SU-DHL-6 (cell line): ENCODE measurements at regions not wholly inside any gene's neighbourhood (a gene's known extent, or its start where the extent isn't known, plus 50 kb on each side); places are given as distances from the start of the nearest gene placed in this dataset.

Experiments used
- H2AFZ ChIP-seq: fragments of 200-600 bp; sonication (generic); 2 replicates; pipeline ENCODE4 v1.6.1; 2014; ENCODE audit warnings: low read depth, mild to moderate bottlenecking, moderate library complexity, mixed read lengths, antibody characterized with exemption, low read length; ENCODE audit not compliant: severe bottlenecking
- H3F3A ChIP-seq: fragments of 200-600 bp; shearing (Covaris generic); 2 replicates; pipeline ENCODE4 v1.6.0; 2016; ENCODE audit warnings: antibody characterized with exemption, mild to moderate bottlenecking; ENCODE audit not compliant: insufficient read depth
- H3K27ac ChIP-seq: fragments of 200-600 bp; sonication (generic); 2 replicates; pipeline ENCODE4 v1.5.1; 2016; ENCODE audit warnings: low read depth, mild to moderate bottlenecking, low read length, moderate library complexity, mixed read lengths
- H3K27me3 ChIP-seq: fragments of 200-600 bp; sonication (generic), shearing (Covaris generic); 2 replicates; pipeline ENCODE4 v1.6.0; 2014; ENCODE audit warnings: mild to moderate bottlenecking, low read length
- H3K36me3 ChIP-seq: fragments of 200-600 bp; sonication (generic); 2 replicates; pipeline ENCODE4 v1.6.1; 2014; ENCODE audit warnings: mild to moderate bottlenecking, low read length, mixed read lengths
- H3K4me2 ChIP-seq: fragments of 300-600, 200-600 bp; shearing (Covaris generic), sonication (generic); 2 replicates; pipeline ENCODE4 v1.6.0; 2014; ENCODE audit warnings: low read length, low read depth, mild to moderate bottlenecking; ENCODE audit not compliant: poor library complexity, severe bottlenecking
- H3K4me3 ChIP-seq: fragments of 200-600 bp; sonication (generic); 2 replicates; pipeline ENCODE4 v1.5.1; 2014; ENCODE audit warnings: antibody characterized with exemption, low read length, mild to moderate bottlenecking, mixed read lengths; ENCODE audit not compliant: insufficient read depth, poor library complexity, severe bottlenecking
- H3K79me2 ChIP-seq: fragments of 200-600 bp; sonication (generic); 2 replicates; pipeline ENCODE4 v1.6.1; 2014; ENCODE audit warnings: mild to moderate bottlenecking, low read length, moderate library complexity; ENCODE audit not compliant: insufficient read depth
- H3K9ac ChIP-seq: fragments of 200-600 bp; sonication (generic); 2 replicates; pipeline ENCODE4 v1.7.0; 2014; ENCODE audit warnings: mild to moderate bottlenecking, low read length
- H3K9me2 ChIP-seq: fragments of 200-600 bp; sonication (generic); replicated peaks from 2 replicates; pipeline ENCODE4 v1.6.1; 2014; ENCODE audit warnings: low read length; ENCODE audit not compliant: insufficient read depth
- H3K9me3 ChIP-seq: fragments of 200-600 bp; sonication (generic); 2 replicates; pipeline ENCODE4 v1.6.1; 2014; ENCODE audit warnings: low read length, mixed read lengths; ENCODE audit not compliant: insufficient read depth
- H4K20me1 ChIP-seq: fragments of 200-600 bp; sonication (generic); 2 replicates; pipeline ENCODE4 v1.6.1; 2014; ENCODE audit warnings: low read depth, mild to moderate bottlenecking, antibody characterized with exemption, low read length, moderate library complexity, mixed read lengths
- CTCF ChIP-seq: fragments of 200-600 bp; sonication (generic); IDR thresholded peaks from one replicate; pipeline ENCODE4 v1.5.1; 2017; ENCODE audit warnings: antibody characterized with exemption, mild to moderate bottlenecking, low read length, moderate library complexity; ENCODE audit not compliant: insufficient read depth, poor library complexity, severe bottlenecking
- EZH2phosphoT487 ChIP-seq: fragments of 200-600 bp; sonication (generic), shearing (Covaris generic); conservative IDR thresholded peaks from 2 replicates; pipeline ENCODE4 v1.6.1; 2018; ENCODE audit warnings: mild to moderate bottlenecking, antibody characterized with exemption, low read length, moderate library complexity, mixed read lengths

- Histone ChIP-seq H3K4me2 (no peak overlapping the region), H4K20me1 (no peaks in the 10 kb centered on the region), H3K79me2 (no peaks in the 10 kb centered on the region), H3K9ac (no peak overlapping the region), H3K9me2 (no peaks in the 10 kb centered on the region), H2AFZ (no peak overlapping the region), H3F3A (no peaks in the 10 kb centered on the region), H3K9me3 (no peaks in the 10 kb centered on the region), H3K27me3 (no peaks in the 10 kb centered on the region), H3K4me3 (no peak overlapping the region), H3K36me3 (no peaks in the 10 kb centered on the region), H3K27ac (no peak overlapping the region)
- TF ChIP-seq EZH2phosphoT487 (no peak), CTCF (no peak)
Observed at GRCh38 chr1:30605441-30605920, 117.9 kb downstream of the MATN1 start.

- H3K9me2 ChIP-seq: no peaks in the 10 kb centered on the region
- H2AFZ ChIP-seq: no peak overlapping the region
- H3K79me2 ChIP-seq: no peaks in the 10 kb centered on the region
- TF ChIP-seq EZH2phosphoT487: no peak
- no peak for TF ChIP-seq CTCF
- no peaks in the 10 kb centered on the region for H4K20me1 ChIP-seq
- no peak overlapping the region for H3K4me2 ChIP-seq
- H3K36me3 ChIP-seq: no peaks in the 10 kb centered on the region
- no peak overlapping the region for H3K27ac ChIP-seq
- no peaks in the 10 kb centered on the region for H3F3A ChIP-seq
- H3K4me3 ChIP-seq: no peak overlapping the region
- no peak overlapping the region for H3K9ac ChIP-seq
- H3K27me3 ChIP-seq: no peaks in the 10 kb centered on the region
- no peaks in the 10 kb centered on the region for H3K9me3 ChIP-seq
Observed at GRCh38 chr1:30604801-30605440, 118.5 kb downstream of the MATN1 start.

GRCh38 chr1:30603081-30603858, 120.1 kb downstream of the MATN1 start:
- H3K4me3 ChIP-seq: no peak overlapping the region
- H3F3A ChIP-seq: no peaks in the 10 kb centered on the region
- no peak overlapping the region for H3K4me2 ChIP-seq
- H3K9me3 ChIP-seq: no peaks in the 10 kb centered on the region
- no peak overlapping the region for H3K9ac ChIP-seq
- H3K27me3 ChIP-seq: no peaks in the 10 kb centered on the region
- H3K36me3 ChIP-seq: no peaks in the 10 kb centered on the region
- no peak overlapping the region for H3K27ac ChIP-seq
- H3K9me2 ChIP-seq: no peaks in the 10 kb centered on the region
- TF ChIP-seq CTCF (no peak), EZH2phosphoT487 (no peak)
- no peaks in the 10 kb centered on the region for H4K20me1 ChIP-seq
- no peaks in the 10 kb centered on the region for H3K79me2 ChIP-seq
- H2AFZ ChIP-seq: no peak overlapping the region
